ENCODE measurements at regions not wholly inside any gene's neighbourhood (a gene's known extent, or its start where the extent isn't known, plus 50 kb on each side); places are given as distances from the start of the nearest gene placed in this dataset.

DNA sequence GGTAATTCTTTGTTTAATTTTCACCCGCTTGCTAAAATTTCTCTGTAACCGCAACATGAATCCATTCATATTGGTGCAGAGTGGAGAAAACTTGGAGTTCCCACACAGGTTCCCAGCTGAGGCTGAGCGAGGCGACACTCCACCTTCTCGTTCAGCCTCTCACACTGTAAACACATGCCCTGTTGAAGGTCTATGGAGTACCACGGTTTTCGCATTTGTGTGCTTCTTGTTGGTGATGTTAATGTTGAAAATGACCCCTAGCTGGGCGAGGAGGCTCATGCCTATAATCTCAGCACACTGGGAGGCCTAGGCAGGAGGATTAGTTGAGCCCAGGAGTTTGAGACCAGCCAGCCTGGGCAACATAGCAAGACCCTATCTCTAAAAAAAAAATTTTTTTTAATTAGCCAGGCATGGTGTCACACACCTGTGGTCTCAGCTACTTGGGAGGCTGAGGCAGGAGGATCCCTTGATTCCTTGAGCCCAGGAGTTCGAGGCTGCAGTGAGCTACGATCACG is 67.2 kb downstream of the ARHGEF18 start:
- Histone ChIP-seq H3K4me2 (replicated peaks; ENCODE audit: extremely low read depth, low read length, poor library complexity, severe bottlenecking) (no peak overlapping the region), H3K9me3 (replicated peaks in 1 of 2; ENCODE audit: control insufficient read depth in 1 of 2, insufficient read depth in 1 of 2, low read length in 2 of 2) (no peaks in the 10 kb centered on the region), H3K36me3 (replicated peaks in 1 of 2; ENCODE audit: control insufficient read depth in 1 of 2, insufficient read depth in 2 of 2, low read length in 2 of 2) (peaks cover 32 to 76% of the 10 kb centered on the region in 2 donors), H3K9ac (ENCODE audit: insufficient read depth, low read length, poor library complexity, severe bottlenecking) (no peak overlapping the region), H3K4me1 (ENCODE audit: control insufficient read depth in 1 of 2, insufficient read depth in 2 of 2, low read length in 2 of 2) (no peaks in the 10 kb centered on the region), H2AFZ (ENCODE audit: insufficient read depth, low read depth, low read length, poor library complexity, severe bottlenecking) (no peak overlapping the region), H3K27ac (ENCODE audit: low read depth in 1 of 2, low read length in 2 of 2) (no peak overlapping the region), H3K4me3 (replicated peaks in 1 of 3; ENCODE audit: low read depth in 2 of 3, low read length in 3 of 3) (no peak overlapping the region), H3K27me3 (ENCODE audit: control insufficient read depth in 2 of 2, insufficient read depth in 2 of 2, low read length in 2 of 2) (no peaks in the 10 kb centered on the region), H3K79me2 (ENCODE audit: insufficient read depth, low read length) (peaks cover 88% of the 10 kb centered on the region), H4K20me1 (ENCODE audit: insufficient read depth, low read length) (peaks cover 91% of the 10 kb centered on the region)
- no peaks in the 10 kb centered on the region for H3K9me3 Mint-ChIP-seq
- intact Hi-C loops (cut with micrococcal nuclease) = no loop called here
- TF ChIP-seq, protein P1, sequence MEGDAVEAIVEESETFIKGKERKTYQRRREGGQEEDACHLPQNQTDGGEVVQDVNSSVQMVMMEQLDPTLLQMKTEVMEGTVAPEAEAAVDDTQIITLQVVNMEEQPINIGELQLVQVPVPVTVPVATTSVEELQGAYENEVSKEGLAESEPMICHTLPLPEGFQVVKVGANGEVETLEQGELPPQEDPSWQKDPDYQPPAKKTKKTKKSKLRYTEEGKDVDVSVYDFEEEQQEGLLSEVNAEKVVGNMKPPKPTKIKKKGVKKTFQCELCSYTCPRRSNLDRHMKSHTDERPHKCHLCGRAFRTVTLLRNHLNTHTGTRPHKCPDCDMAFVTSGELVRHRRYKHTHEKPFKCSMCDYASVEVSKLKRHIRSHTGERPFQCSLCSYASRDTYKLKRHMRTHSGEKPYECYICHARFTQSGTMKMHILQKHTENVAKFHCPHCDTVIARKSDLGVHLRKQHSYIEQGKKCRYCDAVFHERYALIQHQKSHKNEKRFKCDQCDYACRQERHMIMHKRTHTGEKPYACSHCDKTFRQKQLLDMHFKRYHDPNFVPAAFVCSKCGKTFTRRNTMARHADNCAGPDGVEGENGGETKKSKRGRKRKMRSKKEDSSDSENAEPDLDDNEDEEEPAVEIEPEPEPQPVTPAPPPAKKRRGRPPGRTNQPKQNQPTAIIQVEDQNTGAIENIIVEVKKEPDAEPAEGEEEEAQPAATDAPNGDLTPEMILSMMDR (IDR thresholded peaks at IDR 0.05) = no peak
- 90% methylated on average over 2 of the region's 11 CpGs for WGBS (ENCODE audit: insufficient coverage)
- H3K27ac Mint-ChIP-seq = peak overlapping the region in 2 of 7 donors; percentile 24 to 63
- peaks cover under 1% of the 10 kb centered on the region for H3K4me1 Mint-ChIP-seq
- H3K36me3 Mint-ChIP-seq = peaks cover 39 to 88% of the 10 kb centered on the region in 2 donors
- H3K4me3 Mint-ChIP-seq = no peak overlapping the region
- no peak for DNase-seq
- H3K27me3 Mint-ChIP-seq (ENCODE audit: low read depth in 3 of 3) = peaks cover 0 to 3% (median 0%) of the 10 kb centered on the region in 3 donors

DNA sequence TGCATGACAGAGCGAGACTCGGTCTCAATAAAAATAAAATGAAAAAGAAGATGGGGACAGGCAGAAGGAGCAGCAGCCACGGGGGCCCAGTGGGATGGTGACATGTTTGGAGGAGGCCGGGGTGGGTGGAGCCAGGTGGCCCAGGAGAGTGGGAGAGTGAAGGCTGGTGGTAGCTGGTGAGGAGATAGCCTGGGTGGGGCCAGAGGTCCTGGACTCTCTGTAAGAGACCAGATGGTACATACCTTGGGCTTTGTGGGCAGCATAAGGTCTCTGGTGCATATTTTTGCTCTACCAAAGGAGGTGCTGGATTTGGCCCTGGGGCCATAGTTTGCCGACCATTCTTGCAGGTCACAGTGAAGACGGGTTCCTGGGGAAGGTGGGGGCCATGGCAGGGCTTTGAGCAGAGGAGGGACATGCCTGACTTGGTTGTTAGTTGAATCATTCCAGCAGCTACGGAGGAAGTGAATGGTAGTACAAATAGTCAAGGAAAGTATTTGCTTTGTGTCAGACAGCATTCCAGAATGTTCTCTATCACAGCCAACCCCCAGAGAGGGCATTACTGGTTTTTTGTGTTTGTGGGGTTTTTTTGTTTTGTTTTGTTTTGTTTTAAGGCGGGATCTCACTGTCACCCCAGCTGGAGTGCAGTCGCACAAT is 69.1 kb downstream of the ARHGEF18 start:
- no peaks in the 10 kb centered on the region for H3K4me1 Mint-ChIP-seq
- Histone ChIP-seq H3K79me2 (ENCODE audit: insufficient read depth, low read length) (peaks cover 79% of the 10 kb centered on the region), H3K4me2 (replicated peaks; ENCODE audit: extremely low read depth, low read length, poor library complexity, severe bottlenecking) (no peak overlapping the region), H3K36me3 (replicated peaks in 1 of 2; ENCODE audit: control insufficient read depth in 1 of 2, insufficient read depth in 2 of 2, low read length in 2 of 2) (peaks cover 44 to 80% of the 10 kb centered on the region in 2 donors), H3K4me1 (ENCODE audit: control insufficient read depth in 1 of 2, insufficient read depth in 2 of 2, low read length in 2 of 2) (no peaks in the 10 kb centered on the region), H3K27me3 (ENCODE audit: control insufficient read depth in 2 of 2, insufficient read depth in 2 of 2, low read length in 2 of 2) (no peaks in the 10 kb centered on the region), H3K4me3 (replicated peaks in 1 of 3; ENCODE audit: low read depth in 2 of 3, low read length in 3 of 3) (no peak overlapping the region), H2AFZ (ENCODE audit: insufficient read depth, low read depth, low read length, poor library complexity, severe bottlenecking) (no peak overlapping the region), H3K9me3 (replicated peaks in 1 of 2; ENCODE audit: control insufficient read depth in 1 of 2, insufficient read depth in 1 of 2, low read length in 2 of 2) (no peaks in the 10 kb centered on the region), H3K27ac (ENCODE audit: low read depth in 1 of 2, low read length in 2 of 2) (peak overlapping the region in 1 of 2 donors; percentile 7), H3K9ac (ENCODE audit: insufficient read depth, low read length, poor library complexity, severe bottlenecking) (no peak overlapping the region), H4K20me1 (ENCODE audit: insufficient read depth, low read length) (peaks cover 87% of the 10 kb centered on the region)
- H3K27ac Mint-ChIP-seq = peak overlapping the region in 5 of 7 donors; percentile 31 to 78 (median 52)
- intact Hi-C loops (cut with micrococcal nuclease) = no loop called here
- no peaks in the 10 kb centered on the region for H3K9me3 Mint-ChIP-seq
- TF ChIP-seq, protein P1 (IDR thresholded peaks at IDR 0.05) = no peak
- H3K4me3 Mint-ChIP-seq = no peak overlapping the region
- no peak for DNase-seq
- 99% methylated on average over 7 of the region's 9 CpGs for WGBS (ENCODE audit: insufficient coverage)
- peaks cover 43 to 88% of the 10 kb centered on the region in 2 donors for H3K36me3 Mint-ChIP-seq
- peaks cover 0 to 3% (median 0%) of the 10 kb centered on the region in 3 donors for H3K27me3 Mint-ChIP-seq (ENCODE audit: low read depth in 3 of 3)

All from CD14-positive monocyte (primary cell).